Choroid plexus epithelial cell (primary cell): ENCODE measurements at regions not wholly inside any gene's neighbourhood (a gene's known extent, or its start where the extent isn't known, plus 50 kb on each side); places are given as distances from the start of the nearest gene placed in this dataset.

Experiments
- DNase-seq: peaks from one replicate; pipeline ENCODE4 v3.0.0-alpha.2; 2010; ENCODE audit warnings: low read depth
- H3K4me3 ChIP-seq: 2 replicates; pipeline ENCODE4 v1.5.1; 2011; ENCODE audit warnings: low read depth, mild to moderate bottlenecking, control low read depth, low read length, moderate library complexity
- CTCF ChIP-seq: conservative IDR thresholded peaks from 2 replicates; pipeline ENCODE4 v1.5.1; 2011; ENCODE audit warnings: low read depth, mild to moderate bottlenecking, control low read depth, inconsistent platforms, low read length, moderate library complexity

- DNase-seq: no peak
- TF ChIP-seq CTCF: no peak
- H3K4me3 ChIP-seq: no peak overlapping the region
Observed at GRCh38 chr3:101166150-101166549, 154.2 kb downstream of the IMPG2 start.

GRCh38 chr3:101163554-101163953 lies 156.8 kb downstream of the IMPG2 start:
- H3K4me3 ChIP-seq: no peak overlapping the region
- no peak for DNase-seq
- TF ChIP-seq CTCF: no peak

- H3K4me3 ChIP-seq: no peak overlapping the region
- no peak for TF ChIP-seq CTCF
- no peak for DNase-seq
Observed at GRCh38 chr3:101159478-101159877, 160.9 kb downstream of the IMPG2 start.

GRCh38 chr3:101158374-101158773 lies 162.0 kb downstream of the IMPG2 start:
- no peak overlapping the region for H3K4me3 ChIP-seq
- no peak for TF ChIP-seq CTCF
- DNase-seq: no peak

GRCh38 chr3:101156787-101157345 lies 163.5 kb downstream of the IMPG2 start:
- H3K4me3 ChIP-seq: no peak overlapping the region
- no peak for DNase-seq
- TF ChIP-seq CTCF: no peak

- DNase-seq: no peak
- TF ChIP-seq CTCF: no peak
- H3K4me3 ChIP-seq: no peak overlapping the region
Observed at GRCh38 chr3:101155825-101156224, 162.6 kb upstream of the ABI3BP start.

GRCh38 chr3:101154401-101154800 lies 161.2 kb upstream of the ABI3BP start:
- no peak for TF ChIP-seq CTCF
- peak; percentile 21 for DNase-seq
- H3K4me3 ChIP-seq: no peak overlapping the region
